ENCODE measurements at regions not wholly inside any gene's neighbourhood (a gene's known extent, or its start where the extent isn't known, plus 50 kb on each side); places are given as distances from the start of the nearest gene placed in this dataset.

- no peak for TF ChIP-seq CTCF (conservative IDR thresholded peaks at IDR 0.05; ENCODE audit: low read depth in 2 of 2)
- no peak for TF ChIP-seq EZH2 (IDR thresholded peaks at IDR 0.05; ENCODE audit: low read depth, unreplicated experiment)
- no peak for TF ChIP-seq CREB1 (CRISPR knock-in tag; IDR thresholded peaks at IDR 0.05; ENCODE audit: low read depth)
- no peak for TF ChIP-seq EZH2phosphoT487 (IDR thresholded peaks at IDR 0.05; ENCODE audit: unreplicated experiment)
- TF ChIP-seq POLR2AphosphoS5 (IDR thresholded peaks at IDR 0.05; ENCODE audit: low read depth), result no peak
- TF ChIP-seq JUNB (IDR thresholded peaks at IDR 0.05; ENCODE audit: unreplicated experiment), result no peak
- no peak for TF ChIP-seq REST (IDR thresholded peaks at IDR 0.05; ENCODE audit: unreplicated experiment)
- TF ChIP-seq ZNF331 (CRISPR knock-in tag; IDR thresholded peaks at IDR 0.05; ENCODE audit: low read depth), result no peak
- TF ChIP-seq ETS1 (IDR thresholded peaks at IDR 0.05), result no peak
- no peak for TF ChIP-seq ZNF114 (CRISPR knock-in tag; IDR thresholded peaks at IDR 0.05)
- no peak for TF ChIP-seq ZNF462 (CRISPR knock-in tag; IDR thresholded peaks at IDR 0.05)
- no peak for TF ChIP-seq NANOG (IDR thresholded peaks at IDR 0.05; ENCODE audit: borderline replicate concordance)
These were observed 1415.8 kb upstream of the CELF4 start for GRCh38 chr18:38981389-38981788.

All from GM23338 (cell line).